ENCODE measurements at regions not wholly inside any gene's neighbourhood (a gene's known extent, or its start where the extent isn't known, plus 50 kb on each side); places are given as distances from the start of the nearest gene placed in this dataset.

GRCh38 chr1:209399800-209400199 lies 183.7 kb upstream of the CAMK1G start:
- no peak for TF ChIP-seq CREB1 (CRISPR knock-in tag; IDR thresholded peaks at IDR 0.05; ENCODE audit: low read depth)
- TF ChIP-seq, protein P1, sequence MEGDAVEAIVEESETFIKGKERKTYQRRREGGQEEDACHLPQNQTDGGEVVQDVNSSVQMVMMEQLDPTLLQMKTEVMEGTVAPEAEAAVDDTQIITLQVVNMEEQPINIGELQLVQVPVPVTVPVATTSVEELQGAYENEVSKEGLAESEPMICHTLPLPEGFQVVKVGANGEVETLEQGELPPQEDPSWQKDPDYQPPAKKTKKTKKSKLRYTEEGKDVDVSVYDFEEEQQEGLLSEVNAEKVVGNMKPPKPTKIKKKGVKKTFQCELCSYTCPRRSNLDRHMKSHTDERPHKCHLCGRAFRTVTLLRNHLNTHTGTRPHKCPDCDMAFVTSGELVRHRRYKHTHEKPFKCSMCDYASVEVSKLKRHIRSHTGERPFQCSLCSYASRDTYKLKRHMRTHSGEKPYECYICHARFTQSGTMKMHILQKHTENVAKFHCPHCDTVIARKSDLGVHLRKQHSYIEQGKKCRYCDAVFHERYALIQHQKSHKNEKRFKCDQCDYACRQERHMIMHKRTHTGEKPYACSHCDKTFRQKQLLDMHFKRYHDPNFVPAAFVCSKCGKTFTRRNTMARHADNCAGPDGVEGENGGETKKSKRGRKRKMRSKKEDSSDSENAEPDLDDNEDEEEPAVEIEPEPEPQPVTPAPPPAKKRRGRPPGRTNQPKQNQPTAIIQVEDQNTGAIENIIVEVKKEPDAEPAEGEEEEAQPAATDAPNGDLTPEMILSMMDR (conservative IDR thresholded peaks at IDR 0.05; ENCODE audit: low read depth in 2 of 2): no peak
- no peak for TF ChIP-seq EZH2 (IDR thresholded peaks at IDR 0.05; ENCODE audit: low read depth, unreplicated experiment)
- TF ChIP-seq REST (IDR thresholded peaks at IDR 0.05; ENCODE audit: unreplicated experiment): no peak
- no peak for TF ChIP-seq ETS1 (IDR thresholded peaks at IDR 0.05)

Measured in GM23338 (cell line).